ENCODE measurements at regions not wholly inside any gene's neighbourhood (a gene's known extent, or its start where the extent isn't known, plus 50 kb on each side); places are given as distances from the start of the nearest gene placed in this dataset.
A peak's percentile ranks its signal among the peaks of the same experiment; 100 is the strongest.

DNA sequence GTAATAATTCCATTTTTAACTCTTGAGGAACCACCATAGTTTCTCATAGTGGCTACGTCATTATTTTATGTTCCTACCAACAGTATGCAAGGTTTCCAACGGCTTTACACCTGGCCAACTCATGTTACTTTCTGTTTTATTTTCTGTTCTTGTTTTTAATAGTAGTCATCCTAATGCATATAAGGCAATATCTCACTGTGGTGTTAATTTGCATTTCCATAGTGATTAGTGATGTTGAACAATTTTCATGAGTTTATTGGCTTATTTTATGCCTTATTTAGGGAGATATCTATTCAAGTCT lies 465.5 kb upstream of the KLF6 start:
- no peak overlapping the region for H3K4me3 ChIP-seq (ENCODE audit: control insufficient read depth, low read depth, low read length)
- TF ChIP-seq, protein P1, sequence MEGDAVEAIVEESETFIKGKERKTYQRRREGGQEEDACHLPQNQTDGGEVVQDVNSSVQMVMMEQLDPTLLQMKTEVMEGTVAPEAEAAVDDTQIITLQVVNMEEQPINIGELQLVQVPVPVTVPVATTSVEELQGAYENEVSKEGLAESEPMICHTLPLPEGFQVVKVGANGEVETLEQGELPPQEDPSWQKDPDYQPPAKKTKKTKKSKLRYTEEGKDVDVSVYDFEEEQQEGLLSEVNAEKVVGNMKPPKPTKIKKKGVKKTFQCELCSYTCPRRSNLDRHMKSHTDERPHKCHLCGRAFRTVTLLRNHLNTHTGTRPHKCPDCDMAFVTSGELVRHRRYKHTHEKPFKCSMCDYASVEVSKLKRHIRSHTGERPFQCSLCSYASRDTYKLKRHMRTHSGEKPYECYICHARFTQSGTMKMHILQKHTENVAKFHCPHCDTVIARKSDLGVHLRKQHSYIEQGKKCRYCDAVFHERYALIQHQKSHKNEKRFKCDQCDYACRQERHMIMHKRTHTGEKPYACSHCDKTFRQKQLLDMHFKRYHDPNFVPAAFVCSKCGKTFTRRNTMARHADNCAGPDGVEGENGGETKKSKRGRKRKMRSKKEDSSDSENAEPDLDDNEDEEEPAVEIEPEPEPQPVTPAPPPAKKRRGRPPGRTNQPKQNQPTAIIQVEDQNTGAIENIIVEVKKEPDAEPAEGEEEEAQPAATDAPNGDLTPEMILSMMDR (IDR thresholded peaks at IDR 0.05; ENCODE audit: control insufficient read depth, insufficient read depth, low read depth, low read length, missing control alignments), result no peak
- no peak for DNase-seq (ENCODE audit: low read depth)

GRCh38 chr10:4249841-4250586 lies 465.0 kb upstream of the KLF6 start:
- TF ChIP-seq, protein P1 (IDR thresholded peaks at IDR 0.05; ENCODE audit: control insufficient read depth, insufficient read depth, low read depth, low read length, missing control alignments), result no peak
- DNase-seq (ENCODE audit: low read depth), result no peak

GRCh38 chr10:4247379-4247778 lies 462.4 kb upstream of the KLF6 start:
- H3K4me3 ChIP-seq (ENCODE audit: control insufficient read depth, low read depth, low read length), result peak overlapping the region; percentile 11
- TF ChIP-seq, protein P1 (IDR thresholded peaks at IDR 0.05; ENCODE audit: control insufficient read depth, insufficient read depth, low read depth, low read length, missing control alignments), result no peak
- DNase-seq (ENCODE audit: low read depth), result no peak

More at GRCh38 chr10:4249841-4250586, 465.0 kb upstream of the KLF6 start:
- no peak overlapping the region for H3K4me3 ChIP-seq (ENCODE audit: control insufficient read depth, low read depth, low read length)

DNA sequence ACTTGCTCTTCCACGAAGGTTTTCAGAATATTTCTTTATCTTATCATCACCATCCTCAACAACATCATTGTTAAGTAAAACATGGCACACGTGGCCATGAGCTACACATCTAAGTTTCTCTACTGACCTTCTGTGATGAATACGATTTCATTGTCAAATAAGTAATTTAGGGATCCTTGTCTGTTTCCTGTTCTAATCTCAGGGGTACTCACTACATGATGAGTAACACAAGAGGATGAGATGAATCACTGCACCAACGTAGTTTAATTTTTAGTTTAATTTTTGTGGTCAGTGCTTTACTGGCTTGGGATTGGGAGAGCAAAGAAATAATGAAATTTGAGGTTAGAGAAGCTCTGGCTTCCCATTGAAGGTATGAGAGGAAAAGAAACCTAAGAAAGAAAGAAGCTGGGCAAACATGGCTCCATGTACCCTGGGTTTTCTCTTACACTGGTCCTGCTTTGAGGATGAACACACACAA lies 461.9 kb upstream of the KLF6 start:
- H3K4me3 ChIP-seq (ENCODE audit: control insufficient read depth, low read depth, low read length), result peak overlapping the region; percentile 11
- TF ChIP-seq, protein P1 (IDR thresholded peaks at IDR 0.05; ENCODE audit: control insufficient read depth, insufficient read depth, low read depth, low read length, missing control alignments), result no peak
- DNase-seq (ENCODE audit: low read depth), result peak; percentile 92

DNA sequence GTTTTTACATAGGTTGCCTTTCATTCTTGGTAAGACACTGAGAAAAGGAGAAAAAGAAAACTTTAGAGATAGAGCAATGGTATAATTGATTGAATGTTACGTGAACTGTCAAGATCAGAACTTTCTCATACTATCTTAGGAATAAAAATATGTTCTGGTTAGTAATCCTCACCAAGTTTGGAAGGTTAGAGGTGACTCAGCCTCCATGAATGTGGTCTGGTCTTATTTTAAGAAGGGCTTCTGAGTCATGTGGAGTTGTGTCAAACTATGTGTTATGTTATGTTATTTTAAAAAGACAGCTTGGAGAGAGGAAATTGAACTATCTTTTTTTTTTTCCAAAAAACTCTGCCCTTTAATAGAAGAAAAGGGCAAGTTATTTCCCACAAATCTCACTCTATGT lies 458.6 kb upstream of the KLF6 start:
- DNase-seq (ENCODE audit: low read depth), result peak; percentile 98
- peak overlapping the region; percentile 13 for H3K4me3 ChIP-seq (ENCODE audit: control insufficient read depth, low read depth, low read length)
- TF ChIP-seq, protein P1 (IDR thresholded peaks at IDR 0.05; ENCODE audit: control insufficient read depth, insufficient read depth, low read depth, low read length, missing control alignments), result no peak

GRCh38 chr10:4243169-4243568 lies 458.2 kb upstream of the KLF6 start:
- peak overlapping the region; percentile 13 for H3K4me3 ChIP-seq (ENCODE audit: control insufficient read depth, low read depth, low read length)
- DNase-seq (ENCODE audit: low read depth), result no peak
- TF ChIP-seq, protein P1 (IDR thresholded peaks at IDR 0.05; ENCODE audit: control insufficient read depth, insufficient read depth, low read depth, low read length, missing control alignments), result no peak

Measured in AG09309 (cell line).